Esophagus muscularis mucosa (tissue), 4 donors: ENCODE measurements at regions not wholly inside any gene's neighbourhood (a gene's known extent, or its start where the extent isn't known, plus 50 kb on each side); places are given as distances from the start of the nearest gene placed in this dataset.

Source experiments
- CTCF ChIP-seq, 3 experiments: fragments of 200-600 bp in 2 of 3; fragments of 450-650 bp in 1 of 3; sonication (generic) in 2 of 3; IDR thresholded peaks; one replicate each; pipeline ENCODE4 v1.5.1; 2017 to 2019; ENCODE audit warnings: antibody characterized with exemption in 3 of 3, mild to moderate bottlenecking in 2 of 3, moderate library complexity in 1 of 3
- EP300 ChIP-seq: sonication (generic); formaldehyde crosslinking; IDR thresholded peaks from one replicate; pipeline ENCODE4 v1.6.1; 2017; ENCODE audit warnings: antibody characterized with exemption
- POLR2A ChIP-seq: fragments of 450-650 bp; IDR thresholded peaks from one replicate; pipeline ENCODE4 v1.6.1; 2017; ENCODE audit warnings: antibody characterized with exemption, moderate library complexity, mild to moderate bottlenecking, low read depth

- TF ChIP-seq POLR2A (no peak), EP300 (no peak), CTCF (IDR thresholded peaks at IDR 0.05) (no peak)
Observed at GRCh38 chr1:219391297-219391696, 217.6 kb downstream of the LYPLAL1 start.
